ENCODE measurements at regions not wholly inside any gene's neighbourhood (a gene's known extent, or its start where the extent isn't known, plus 50 kb on each side); places are given as distances from the start of the nearest gene placed in this dataset.

- Histone ChIP-seq H3K79me2 (ENCODE audit: control insufficient read depth, insufficient read depth, low read length, poor library complexity) (no peaks in the 10 kb centered on the region), H3K79me1 (ENCODE audit: low read length) (peaks cover 8% of the 10 kb centered on the region), H4K91ac (ENCODE audit: low read depth, low read length) (no peak overlapping the region), H3K4me3 (ENCODE audit: low read depth, low read length) (no peak overlapping the region), H3K4me2 (ENCODE audit: low read length) (no peak overlapping the region), H3K4ac (ENCODE audit: low read depth, low read length) (no peak overlapping the region), H2BK120ac (ENCODE audit: insufficient read depth, low read length, poor library complexity) (no peak overlapping the region), H4K8ac (ENCODE audit: low read depth, low read length) (no peak overlapping the region), H3K14ac (ENCODE audit: low read length) (no peak overlapping the region), H2AFZ (ENCODE audit: insufficient read depth, low read length, poor library complexity) (no peak overlapping the region), H4K12ac (ENCODE audit: low read depth, low read length) (no peak overlapping the region), H3K27me3 (ENCODE audit: insufficient read depth, low read length) (no peaks in the 10 kb centered on the region), H3K18ac (ENCODE audit: low read length) (no peak overlapping the region), H3K9ac (ENCODE audit: low read length) (no peak overlapping the region), H3K36me3 (ENCODE audit: control insufficient read depth in 1 of 2, insufficient read depth in 2 of 2, low read length in 2 of 2) (no peaks in the 10 kb centered on the region), H2BK5ac (ENCODE audit: low read depth, low read length, poor library complexity) (no peak overlapping the region), H3K4me1 (ENCODE audit: control insufficient read depth in 1 of 2, insufficient read depth in 2 of 2, low read length in 2 of 2) (peaks cover 0 to 3% of the 10 kb centered on the region in 2 experiments), H3K27ac (ENCODE audit: low read depth, low read length) (no peak overlapping the region), H3K23ac (ENCODE audit: low read length) (no peak overlapping the region), H3K9me3 (ENCODE audit: insufficient read depth, low read depth, low read length) (no peaks in the 10 kb centered on the region), H2BK12ac (ENCODE audit: low read length) (no peak overlapping the region), H2AK5ac (ENCODE audit: low read length) (no peak overlapping the region)
- no peak for DNase-seq
Measured at GRCh38 chrX:13396924-13397323, 77.1 kb upstream of the ATXN3L start.

- H3K4me1 ChIP-seq (ENCODE audit: control insufficient read depth in 1 of 2, insufficient read depth in 2 of 2, low read length in 2 of 2), result no peaks in the 10 kb centered on the region
- H3K79me1 ChIP-seq (ENCODE audit: low read length), result no peaks in the 10 kb centered on the region
- H3K27ac ChIP-seq (ENCODE audit: low read depth, low read length), result no peak overlapping the region
- H3K36me3 ChIP-seq (ENCODE audit: control insufficient read depth in 1 of 2, insufficient read depth in 2 of 2, low read length in 2 of 2), result no peaks in the 10 kb centered on the region
- H3K23ac ChIP-seq (ENCODE audit: low read length), result no peak overlapping the region
- H2BK120ac ChIP-seq (ENCODE audit: insufficient read depth, low read length, poor library complexity), result no peak overlapping the region
- no peaks in the 10 kb centered on the region for H3K27me3 ChIP-seq (ENCODE audit: insufficient read depth, low read length)
- H3K79me2 ChIP-seq (ENCODE audit: control insufficient read depth, insufficient read depth, low read length, poor library complexity), result no peaks in the 10 kb centered on the region
- H4K91ac ChIP-seq (ENCODE audit: low read depth, low read length), result no peak overlapping the region
- H3K4ac ChIP-seq (ENCODE audit: low read depth, low read length), result no peak overlapping the region
- no peak overlapping the region for H4K8ac ChIP-seq (ENCODE audit: low read depth, low read length)
- WGBS (ENCODE audit: extremely low coverage, insufficient coverage, insufficient read length), result no CpG with 5 or more reads among the region's 1 CpG
- H2BK5ac ChIP-seq (ENCODE audit: low read depth, low read length, poor library complexity), result no peak overlapping the region
- H3K14ac ChIP-seq (ENCODE audit: low read length), result no peak overlapping the region
- no peak overlapping the region for H2AK5ac ChIP-seq (ENCODE audit: low read length)
- H3K4me2 ChIP-seq (ENCODE audit: low read length), result no peak overlapping the region
- no peak overlapping the region for H2BK12ac ChIP-seq (ENCODE audit: low read length)
- H3K4me3 ChIP-seq (ENCODE audit: low read depth, low read length), result no peak overlapping the region
- H3K9me3 ChIP-seq (ENCODE audit: insufficient read depth, low read depth, low read length), result no peaks in the 10 kb centered on the region
- H2AFZ ChIP-seq (ENCODE audit: insufficient read depth, low read length, poor library complexity), result no peak overlapping the region
- H3K9ac ChIP-seq (ENCODE audit: low read length), result no peak overlapping the region
- no peak for DNase-seq
- no peak overlapping the region for H4K12ac ChIP-seq (ENCODE audit: low read depth, low read length)
- H3K18ac ChIP-seq (ENCODE audit: low read length), result no peak overlapping the region
Measured at GRCh38 chrX:13389501-13389900, 69.6 kb upstream of the ATXN3L start.

- Histone ChIP-seq H2BK12ac (ENCODE audit: low read length) (peak overlapping the region; percentile 49), H3K23ac (ENCODE audit: low read length) (no peak overlapping the region), H3K36me3 (ENCODE audit: control insufficient read depth in 1 of 2, insufficient read depth in 2 of 2, low read length in 2 of 2) (no peaks in the 10 kb centered on the region), H2AK5ac (ENCODE audit: low read length) (no peak overlapping the region), H4K12ac (ENCODE audit: low read depth, low read length) (no peak overlapping the region), H2BK5ac (ENCODE audit: low read depth, low read length, poor library complexity) (no peak overlapping the region), H3K79me2 (ENCODE audit: control insufficient read depth, insufficient read depth, low read length, poor library complexity) (no peaks in the 10 kb centered on the region), H3K14ac (ENCODE audit: low read length) (no peak overlapping the region), H3K9ac (ENCODE audit: low read length) (no peak overlapping the region), H3K9me3 (ENCODE audit: insufficient read depth, low read depth, low read length) (no peaks in the 10 kb centered on the region), H3K4me1 (ENCODE audit: control insufficient read depth in 1 of 2, insufficient read depth in 2 of 2, low read length in 2 of 2) (no peaks in the 10 kb centered on the region), H3K79me1 (ENCODE audit: low read length) (no peaks in the 10 kb centered on the region), H3K4me3 (ENCODE audit: low read depth, low read length) (no peak overlapping the region), H3K27me3 (ENCODE audit: insufficient read depth, low read length) (no peaks in the 10 kb centered on the region), H3K18ac (ENCODE audit: low read length) (no peak overlapping the region), H3K27ac (ENCODE audit: low read depth, low read length) (no peak overlapping the region), H2AFZ (ENCODE audit: insufficient read depth, low read length, poor library complexity) (no peak overlapping the region), H4K8ac (ENCODE audit: low read depth, low read length) (peak overlapping the region; percentile 10), H3K4me2 (ENCODE audit: low read length) (no peak overlapping the region), H4K91ac (ENCODE audit: low read depth, low read length) (peak overlapping the region; percentile 24), H2BK120ac (ENCODE audit: insufficient read depth, low read length, poor library complexity) (peak overlapping the region; percentile 13), H3K4ac (ENCODE audit: low read depth, low read length) (peak overlapping the region; percentile 27)
- WGBS (ENCODE audit: extremely low coverage, insufficient coverage, insufficient read length), result no CpG with 5 or more reads among the region's 2 CpGs
- no peak for DNase-seq
Measured at GRCh38 chrX:13387666-13388494, 68.0 kb upstream of the ATXN3L start.

- Histone ChIP-seq H3K4ac (ENCODE audit: low read depth, low read length) (no peak overlapping the region), H4K91ac (ENCODE audit: low read depth, low read length) (no peak overlapping the region), H2AFZ (ENCODE audit: insufficient read depth, low read length, poor library complexity) (no peak overlapping the region), H4K12ac (ENCODE audit: low read depth, low read length) (no peak overlapping the region), H3K14ac (ENCODE audit: low read length) (no peak overlapping the region), H4K8ac (ENCODE audit: low read depth, low read length) (no peak overlapping the region), H3K18ac (ENCODE audit: low read length) (no peak overlapping the region), H3K79me1 (ENCODE audit: low read length) (no peaks in the 10 kb centered on the region), H3K36me3 (ENCODE audit: control insufficient read depth in 1 of 2, insufficient read depth in 2 of 2, low read length in 2 of 2) (no peaks in the 10 kb centered on the region), H3K23ac (ENCODE audit: low read length) (no peak overlapping the region), H2BK5ac (ENCODE audit: low read depth, low read length, poor library complexity) (no peak overlapping the region), H3K27me3 (ENCODE audit: insufficient read depth, low read length) (no peaks in the 10 kb centered on the region), H3K9ac (ENCODE audit: low read length) (no peak overlapping the region), H2AK5ac (ENCODE audit: low read length) (no peak overlapping the region), H3K79me2 (ENCODE audit: control insufficient read depth, insufficient read depth, low read length, poor library complexity) (no peaks in the 10 kb centered on the region), H3K9me3 (ENCODE audit: insufficient read depth, low read depth, low read length) (no peaks in the 10 kb centered on the region), H2BK120ac (ENCODE audit: insufficient read depth, low read length, poor library complexity) (no peak overlapping the region), H3K4me3 (ENCODE audit: low read depth, low read length) (no peak overlapping the region), H3K4me1 (ENCODE audit: control insufficient read depth in 1 of 2, insufficient read depth in 2 of 2, low read length in 2 of 2) (no peaks in the 10 kb centered on the region), H2BK12ac (ENCODE audit: low read length) (no peak overlapping the region), H3K27ac (ENCODE audit: low read depth, low read length) (no peak overlapping the region), H3K4me2 (ENCODE audit: low read length) (no peak overlapping the region)
- no peak for DNase-seq
Measured at GRCh38 chrX:13386636-13387035, 66.8 kb upstream of the ATXN3L start.

Data from trophoblast cell (in vitro differentiated cells and primary cell).